HCT116 (cell line): ENCODE measurements at regions not wholly inside any gene's neighbourhood (a gene's known extent, or its start where the extent isn't known, plus 50 kb on each side); places are given as distances from the start of the nearest gene placed in this dataset.

Experiments
- ATAC-seq: fragments of 200-7000 bp; cut with Tn5 transposase; 2 replicates; pipeline ENCODE4 v1.9.1; 2020; ENCODE audit warnings: mild to moderate bottlenecking, moderate library complexity
- BruUV-seq: library from RNA; stranded (reverse); fragments of 400-500 nt; replicated peaks from 2 replicates; lab custom pipeline; 2021; lab: Mats Ljungman, UMichigan
- CTCF ChIA-PET: fragments of 300-600 bp; sonication (Branson Sonifier 250); formaldehyde crosslinking; loops from one replicate; lab custom pipeline; 2021; ENCODE audit warnings: antibody characterized with exemption; lab: Charles Lee
- POLR2A ChIA-PET: fragments of 300-600, 350-600 bp; sonication (Branson Sonifier 250); formaldehyde crosslinking; loops from one replicate; lab custom pipeline; 2021; ENCODE audit warnings: antibody characterized with exemption; lab: Charles Lee
- RAD21 ChIA-PET, 2 experiments: fragments of 300-600 bp; sonication (Branson Sonifier 250); formaldehyde crosslinking; loops; one replicate each; lab custom pipeline; 2023; ENCODE audit warnings: low total read pairs in 2 of 2; ENCODE audit not compliant: uncharacterized antibody in 2 of 2, unreplicated experiment in 2 of 2, low non-redundant PET in 1 of 2; lab: Charles Lee
- DNase-seq: peaks from one replicate; pipeline ENCODE4 v3.0.0-alpha.2; 2010; ENCODE audit warnings: low read depth, low spot score
- H2AFZ ChIP-seq: fragments of 200-600 bp; shearing (Covaris generic), sonication (generic); 2 replicates; pipeline ENCODE4 v1.6.1; 2017; ENCODE audit warnings: low read depth, mixed run types, mixed read lengths, antibody characterized with exemption, low read length; ENCODE audit not compliant: poor library complexity, severe bottlenecking
- H3K27ac ChIP-seq: 2 replicates; pipeline ENCODE4 v1.5.1; 2012; ENCODE audit warnings: low read depth, low read length
- H3K27me3 ChIP-seq: fragments of 200-600 bp; sonication (generic); 2 replicates; pipeline ENCODE4 v1.6.1; 2016; ENCODE audit warnings: mixed run types, low read length, mixed read lengths; ENCODE audit not compliant: insufficient read depth
- H3K36me3 ChIP-seq, 2 experiments: fragments of 200-500 bp in 1 of 2; fragments of 200-600 bp in 1 of 2; sonication (Bioruptor generic) in 1 of 2; sonication (generic) in 1 of 2; 2 replicates each; pipeline versions ENCODE4 v1.5.1 to v1.6.1; 2014 to 2016; ENCODE audit warnings: low read length in 2 of 2, inconsistent platforms in 1 of 2, mixed read lengths in 1 of 2, mixed run types in 1 of 2; ENCODE audit not compliant: insufficient read depth in 2 of 2, control insufficient read depth in 1 of 2
- H3K4me1 ChIP-seq, 2 experiments: fragments of 200-600 bp in 1 of 2; sonication (generic) in 1 of 2; 2 replicates each; pipeline versions ENCODE4 v1.5.1 to v1.6.1; 2012 to 2017; ENCODE audit warnings: low read length in 2 of 2, inconsistent platforms in 1 of 2, mild to moderate bottlenecking in 1 of 2, mixed read lengths in 1 of 2, mixed run types in 1 of 2, moderate library complexity in 1 of 2; ENCODE audit not compliant: insufficient read depth in 2 of 2, control insufficient read depth in 1 of 2
- H3K4me2 ChIP-seq: fragments of 200-600 bp; sonication (generic); 2 replicates; pipeline ENCODE4 v1.6.1; 2017; ENCODE audit warnings: mixed run types, low read length, mixed read lengths
- H3K4me3 ChIP-seq, 2 experiments: fragments of 200-600 bp in 1 of 2; sonication (generic) in 1 of 2; replicated peaks in 1 of 2; 2 replicates each; pipeline ENCODE4 v1.5.1; 2011 to 2016; ENCODE audit warnings: low read length in 2 of 2, control low read depth in 1 of 2, low read depth in 1 of 2, mild to moderate bottlenecking in 1 of 2, mixed read lengths in 1 of 2, mixed run types in 1 of 2
- H3K79me2 ChIP-seq: fragments of 200-600 bp; sonication (generic); 2 replicates; pipeline ENCODE4 v1.6.1; 2017; ENCODE audit warnings: mild to moderate bottlenecking, mixed run types, low read length, moderate library complexity, mixed read lengths; ENCODE audit not compliant: insufficient read depth
- H3K9ac ChIP-seq: fragments of 200-600 bp; sonication (generic); 2 replicates; pipeline ENCODE4 v1.6.1; 2016; ENCODE audit warnings: low read length, mixed read lengths
- H3K9me2 ChIP-seq: fragments of 200-600 bp; sonication (generic), shearing (Covaris generic); 2 replicates; pipeline ENCODE4 v1.6.1; 2017; ENCODE audit warnings: mixed run types, mild to moderate bottlenecking, moderate library complexity; ENCODE audit not compliant: insufficient read depth
- H3K9me3 ChIP-seq, 2 experiments: fragments of 200-500 bp in 1 of 2; fragments of 200-600 bp in 1 of 2; sonication (Bioruptor generic) in 1 of 2; sonication (generic) in 1 of 2; 2 replicates each; pipeline ENCODE4 v1.6.1; 2014 to 2017; ENCODE audit warnings: low read length in 2 of 2, mixed read lengths in 2 of 2, inconsistent platforms in 1 of 2, low read depth in 1 of 2, mild to moderate bottlenecking in 1 of 2, mixed run types in 1 of 2, moderate library complexity in 1 of 2; ENCODE audit not compliant: control insufficient read depth in 1 of 2, insufficient read depth in 1 of 2
- H4K20me1 ChIP-seq: fragments of 200-600 bp; sonication (generic), shearing (Covaris generic); 2 replicates; pipeline ENCODE4 v1.6.1; 2017; ENCODE audit warnings: mixed run types, mild to moderate bottlenecking, moderate library complexity; ENCODE audit not compliant: insufficient read depth
- EGR1 ChIP-seq: IDR thresholded peaks from 2 replicates; pipeline ENCODE4 v1.6.1; 2012; ENCODE audit warnings: low read depth
- EZH2phosphoT487 ChIP-seq: fragments of 200-600 bp; IDR thresholded peaks from 2 replicates; pipeline ENCODE4 v1.6.1; 2018; ENCODE audit warnings: antibody characterized with exemption, borderline replicate concordance
- FOSL1 ChIP-seq: IDR thresholded peaks from 2 replicates; pipeline ENCODE4 v1.6.1; 2012; ENCODE audit warnings: low read depth
- POLR2A ChIP-seq: IDR thresholded peaks from 2 replicates; pipeline ENCODE4 v1.7.0; 2011; ENCODE audit warnings: borderline replicate concordance; ENCODE audit not compliant: insufficient read depth, insufficient read length; ENCODE audit errors: extremely low read depth
- RAD21 ChIP-seq: IDR thresholded peaks from 2 replicates; pipeline ENCODE4 v1.6.1; 2012; ENCODE audit warnings: low read depth, mild to moderate bottlenecking
- YY1 ChIP-seq: IDR thresholded peaks from 2 replicates; pipeline ENCODE4 v1.6.1; 2011; ENCODE audit warnings: low read length, low read depth, moderate library complexity, mild to moderate bottlenecking; ENCODE audit not compliant: insufficient replicate concordance; ENCODE audit errors: extremely low read depth
- ZNF274 ChIP-seq: fragments of 200-500 bp; sonication (Bioruptor generic); IDR thresholded peaks from 2 replicates; pipeline ENCODE4 v1.6.1; 2014; ENCODE audit warnings: mild to moderate bottlenecking, low read depth, low read length, inconsistent platforms
- intact Hi-C: fragments of 100-400 bp; cut with micrococcal nuclease; formaldehyde crosslinking; loops from 2 replicates; pipeline ENCODE4 v1.10.0; 2022
- TF ChIP-seq, protein P1 (sequence below): IDR thresholded peaks from 2 replicates; pipeline ENCODE4 v1.6.1; 2011; ENCODE audit warnings: mild to moderate bottlenecking, low read length, moderate library complexity; ENCODE audit not compliant: insufficient replicate concordance; ENCODE audit errors: extremely low read depth
- TF ChIP-seq, protein P2 (sequence below), 3 experiments: fragments of 200-600 bp in 1 of 3; sonication (generic) in 1 of 3; IDR thresholded peaks in 2 of 3; conservative IDR thresholded peaks in 1 of 3; 2 replicates each; pipeline ENCODE4 v1.5.1; 2012 to 2017; ENCODE audit warnings: low read depth in 2 of 3, low read length in 2 of 3, antibody characterized with exemption in 1 of 3, borderline replicate concordance in 1 of 3, control low read depth in 1 of 3, mild to moderate bottlenecking in 1 of 3, mixed read lengths in 1 of 3, mixed run types in 1 of 3, moderate library complexity in 1 of 3; ENCODE audit not compliant: insufficient read depth in 1 of 3

GRCh38 chr2:217195016-217195415 is 335.2 kb upstream of the TNP1 start:
- no peaks in the 10 kb centered on the region for H3K9me3 ChIP-seq
- H3K36me3 ChIP-seq, result no peaks in the 10 kb centered on the region
- TF ChIP-seq RAD21, result no peak
- no peak for TF ChIP-seq EZH2phosphoT487
- TF ChIP-seq, protein P1, sequence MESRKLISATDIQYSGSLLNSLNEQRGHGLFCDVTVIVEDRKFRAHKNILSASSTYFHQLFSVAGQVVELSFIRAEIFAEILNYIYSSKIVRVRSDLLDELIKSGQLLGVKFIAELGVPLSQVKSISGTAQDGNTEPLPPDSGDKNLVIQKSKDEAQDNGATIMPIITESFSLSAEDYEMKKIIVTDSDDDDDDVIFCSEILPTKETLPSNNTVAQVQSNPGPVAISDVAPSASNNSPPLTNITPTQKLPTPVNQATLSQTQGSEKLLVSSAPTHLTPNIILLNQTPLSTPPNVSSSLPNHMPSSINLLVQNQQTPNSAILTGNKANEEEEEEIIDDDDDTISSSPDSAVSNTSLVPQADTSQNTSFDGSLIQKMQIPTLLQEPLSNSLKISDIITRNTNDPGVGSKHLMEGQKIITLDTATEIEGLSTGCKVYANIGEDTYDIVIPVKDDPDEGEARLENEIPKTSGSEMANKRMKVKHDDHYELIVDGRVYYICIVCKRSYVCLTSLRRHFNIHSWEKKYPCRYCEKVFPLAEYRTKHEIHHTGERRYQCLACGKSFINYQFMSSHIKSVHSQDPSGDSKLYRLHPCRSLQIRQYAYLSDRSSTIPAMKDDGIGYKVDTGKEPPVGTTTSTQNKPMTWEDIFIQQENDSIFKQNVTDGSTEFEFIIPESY, result no peak
- no peak for TF ChIP-seq YY1
- TF ChIP-seq POLR2A, result no peak
- no peak for TF ChIP-seq EGR1
- TF ChIP-seq FOSL1, result no peak
- TF ChIP-seq ZNF274, result no peak
- TF ChIP-seq, protein P2, sequence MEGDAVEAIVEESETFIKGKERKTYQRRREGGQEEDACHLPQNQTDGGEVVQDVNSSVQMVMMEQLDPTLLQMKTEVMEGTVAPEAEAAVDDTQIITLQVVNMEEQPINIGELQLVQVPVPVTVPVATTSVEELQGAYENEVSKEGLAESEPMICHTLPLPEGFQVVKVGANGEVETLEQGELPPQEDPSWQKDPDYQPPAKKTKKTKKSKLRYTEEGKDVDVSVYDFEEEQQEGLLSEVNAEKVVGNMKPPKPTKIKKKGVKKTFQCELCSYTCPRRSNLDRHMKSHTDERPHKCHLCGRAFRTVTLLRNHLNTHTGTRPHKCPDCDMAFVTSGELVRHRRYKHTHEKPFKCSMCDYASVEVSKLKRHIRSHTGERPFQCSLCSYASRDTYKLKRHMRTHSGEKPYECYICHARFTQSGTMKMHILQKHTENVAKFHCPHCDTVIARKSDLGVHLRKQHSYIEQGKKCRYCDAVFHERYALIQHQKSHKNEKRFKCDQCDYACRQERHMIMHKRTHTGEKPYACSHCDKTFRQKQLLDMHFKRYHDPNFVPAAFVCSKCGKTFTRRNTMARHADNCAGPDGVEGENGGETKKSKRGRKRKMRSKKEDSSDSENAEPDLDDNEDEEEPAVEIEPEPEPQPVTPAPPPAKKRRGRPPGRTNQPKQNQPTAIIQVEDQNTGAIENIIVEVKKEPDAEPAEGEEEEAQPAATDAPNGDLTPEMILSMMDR (IDR thresholded peaks at IDR 0.05 in 2 of 3, conservative IDR thresholded peaks at IDR 0.05 in 1 of 3; ENCODE audit: borderline replicate concordance in 1 of 3, insufficient read depth in 1 of 3, low read depth in 2 of 3, low read length in 2 of 3), result no peak
- H3K9ac ChIP-seq, result no peak overlapping the region
- POLR2A ChIA-PET, result no interaction called here
- H3K4me1 ChIP-seq, result no peaks in the 10 kb centered on the region
- H4K20me1 ChIP-seq, result no peaks in the 10 kb centered on the region
- peaks cover 52% of the 10 kb centered on the region for H3K27me3 ChIP-seq
- H3K9me2 ChIP-seq, result no peaks in the 10 kb centered on the region
- H3K79me2 ChIP-seq, result no peaks in the 10 kb centered on the region
- DNase-seq (no peak), ATAC-seq (no peak)
- intact Hi-C loops, result no loop called here
- CTCF ChIA-PET, result no interaction called here
- RAD21 ChIA-PET, result no interaction called here
- H3K4me2 ChIP-seq, result no peak overlapping the region
- no peak overlapping the region for H3K27ac ChIP-seq
- no peak overlapping the region for H2AFZ ChIP-seq
- BruUV-seq, result no TSS peak
- H3K4me3 ChIP-seq, result no peak overlapping the region
